OCI-LY7 (cell line): ENCODE measurements at regions not wholly inside any gene's neighbourhood (a gene's known extent, or its start where the extent isn't known, plus 50 kb on each side); places are given as distances from the start of the nearest gene placed in this dataset.

Experiments used
- EZH2phosphoT487 ChIP-seq: fragments of 200-600 bp; sonication (generic); IDR thresholded peaks from 2 replicates; pipeline ENCODE4 v1.6.1; 2018; ENCODE audit warnings: low read depth, borderline replicate concordance, mild to moderate bottlenecking, mixed run types, antibody characterized with exemption, low read length, moderate library complexity, mixed read lengths
- TF ChIP-seq, protein P1 (sequence below): fragments of 200-600 bp; sonication (generic); conservative IDR thresholded peaks from 2 replicates; pipeline ENCODE4 v1.5.1; 2014; ENCODE audit warnings: mild to moderate bottlenecking, antibody characterized with exemption, low read length, moderate library complexity, mixed read lengths

DNA sequence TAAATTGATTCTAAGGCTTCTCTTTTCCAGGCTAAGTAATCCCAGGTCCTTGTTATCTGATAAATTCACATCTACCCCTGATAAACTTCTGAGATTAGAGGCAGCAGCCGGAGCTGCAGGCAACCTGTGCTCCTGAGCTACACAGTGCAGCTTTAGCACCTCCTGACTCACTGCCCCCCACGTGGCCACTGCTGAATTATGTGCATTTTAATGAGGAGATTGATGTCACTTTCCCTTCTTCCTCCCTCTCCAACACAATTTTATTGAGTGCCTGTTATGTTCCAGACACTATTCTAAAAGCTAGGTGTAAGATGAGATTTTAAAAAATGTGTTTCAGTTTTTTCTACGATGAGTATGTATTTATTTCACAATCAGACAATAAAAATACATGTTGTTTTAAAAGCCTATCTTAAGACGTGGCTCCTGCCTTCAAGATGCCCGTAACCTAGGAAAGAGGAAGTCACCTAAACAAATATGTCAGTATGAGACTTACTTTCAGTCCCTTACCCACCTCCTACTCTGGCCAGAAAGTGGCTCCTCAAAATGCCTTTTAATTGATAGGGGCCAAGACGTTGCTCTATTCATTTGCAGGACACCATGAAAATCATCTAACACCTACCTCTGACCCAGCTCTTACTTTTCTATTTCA, 161.5 kb upstream of the PFN2 start:
- TF ChIP-seq, protein P1, sequence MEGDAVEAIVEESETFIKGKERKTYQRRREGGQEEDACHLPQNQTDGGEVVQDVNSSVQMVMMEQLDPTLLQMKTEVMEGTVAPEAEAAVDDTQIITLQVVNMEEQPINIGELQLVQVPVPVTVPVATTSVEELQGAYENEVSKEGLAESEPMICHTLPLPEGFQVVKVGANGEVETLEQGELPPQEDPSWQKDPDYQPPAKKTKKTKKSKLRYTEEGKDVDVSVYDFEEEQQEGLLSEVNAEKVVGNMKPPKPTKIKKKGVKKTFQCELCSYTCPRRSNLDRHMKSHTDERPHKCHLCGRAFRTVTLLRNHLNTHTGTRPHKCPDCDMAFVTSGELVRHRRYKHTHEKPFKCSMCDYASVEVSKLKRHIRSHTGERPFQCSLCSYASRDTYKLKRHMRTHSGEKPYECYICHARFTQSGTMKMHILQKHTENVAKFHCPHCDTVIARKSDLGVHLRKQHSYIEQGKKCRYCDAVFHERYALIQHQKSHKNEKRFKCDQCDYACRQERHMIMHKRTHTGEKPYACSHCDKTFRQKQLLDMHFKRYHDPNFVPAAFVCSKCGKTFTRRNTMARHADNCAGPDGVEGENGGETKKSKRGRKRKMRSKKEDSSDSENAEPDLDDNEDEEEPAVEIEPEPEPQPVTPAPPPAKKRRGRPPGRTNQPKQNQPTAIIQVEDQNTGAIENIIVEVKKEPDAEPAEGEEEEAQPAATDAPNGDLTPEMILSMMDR = no peak
- TF ChIP-seq EZH2phosphoT487 = no peak
